SJCRH30 (cell line): ENCODE measurements at regions not wholly inside any gene's neighbourhood (a gene's known extent, or its start where the extent isn't known, plus 50 kb on each side); places are given as distances from the start of the nearest gene placed in this dataset.

ENCODE experiments used
- DNase-seq, 2 experiments: peaks; one replicate each; pipeline ENCODE4 v3.0.0-alpha.2; 2015 to 2020
- H3K27ac ChIP-seq: fragments of 250-450 bp; sonication (Bioruptor Pico); 2 replicates; pipeline ENCODE4 v1.5.1; 2020; ENCODE audit warnings: mild to moderate bottlenecking, moderate library complexity
- H3K27me3 ChIP-seq: fragments of 250-450 bp; sonication (Bioruptor Pico); 2 replicates; pipeline ENCODE4 v1.5.1; 2020; ENCODE audit warnings: mild to moderate bottlenecking, moderate library complexity
- H3K36me3 ChIP-seq: fragments of 250-450 bp; sonication (Bioruptor Pico); 2 replicates; pipeline ENCODE4 v1.5.1; 2020; ENCODE audit warnings: mild to moderate bottlenecking, moderate library complexity
- H3K4me1 ChIP-seq: fragments of 250-450 bp; sonication (Bioruptor Pico); 2 replicates; pipeline ENCODE4 v1.5.1; 2020; ENCODE audit warnings: mild to moderate bottlenecking, moderate library complexity
- H3K4me3 ChIP-seq: fragments of 250-450 bp; sonication (Bioruptor Pico); 2 replicates; pipeline ENCODE4 v1.5.1; 2020; ENCODE audit warnings: mild to moderate bottlenecking, moderate library complexity
- H3K9me3 ChIP-seq: fragments of 250-450 bp; sonication (Bioruptor Pico); replicated peaks from 2 replicates; pipeline ENCODE4 v1.5.1; 2020; ENCODE audit warnings: mild to moderate bottlenecking, moderate library complexity

- Histone ChIP-seq H3K4me1 (no peaks in the 10 kb centered on the region), H3K27me3 (no peaks in the 10 kb centered on the region), H3K4me3 (no peak overlapping the region), H3K27ac (no peak overlapping the region), H3K36me3 (no peaks in the 10 kb centered on the region), H3K9me3 (no peaks in the 10 kb centered on the region)
- no peak for DNase-seq
These were observed 230.5 kb downstream of the ETNK1 start for GRCh38 chr12:22855456-22855855.

GRCh38 chr12:22856178-22856577 lies 231.2 kb downstream of the ETNK1 start:
- no peak overlapping the region for H3K27ac ChIP-seq
- H3K27me3 ChIP-seq: no peaks in the 10 kb centered on the region
- H3K36me3 ChIP-seq: no peaks in the 10 kb centered on the region
- no peaks in the 10 kb centered on the region for H3K9me3 ChIP-seq
- no peak overlapping the region for H3K4me3 ChIP-seq
- DNase-seq: peak in 1 of 2 experiments; percentile 49
- no peaks in the 10 kb centered on the region for H3K4me1 ChIP-seq

DNA sequence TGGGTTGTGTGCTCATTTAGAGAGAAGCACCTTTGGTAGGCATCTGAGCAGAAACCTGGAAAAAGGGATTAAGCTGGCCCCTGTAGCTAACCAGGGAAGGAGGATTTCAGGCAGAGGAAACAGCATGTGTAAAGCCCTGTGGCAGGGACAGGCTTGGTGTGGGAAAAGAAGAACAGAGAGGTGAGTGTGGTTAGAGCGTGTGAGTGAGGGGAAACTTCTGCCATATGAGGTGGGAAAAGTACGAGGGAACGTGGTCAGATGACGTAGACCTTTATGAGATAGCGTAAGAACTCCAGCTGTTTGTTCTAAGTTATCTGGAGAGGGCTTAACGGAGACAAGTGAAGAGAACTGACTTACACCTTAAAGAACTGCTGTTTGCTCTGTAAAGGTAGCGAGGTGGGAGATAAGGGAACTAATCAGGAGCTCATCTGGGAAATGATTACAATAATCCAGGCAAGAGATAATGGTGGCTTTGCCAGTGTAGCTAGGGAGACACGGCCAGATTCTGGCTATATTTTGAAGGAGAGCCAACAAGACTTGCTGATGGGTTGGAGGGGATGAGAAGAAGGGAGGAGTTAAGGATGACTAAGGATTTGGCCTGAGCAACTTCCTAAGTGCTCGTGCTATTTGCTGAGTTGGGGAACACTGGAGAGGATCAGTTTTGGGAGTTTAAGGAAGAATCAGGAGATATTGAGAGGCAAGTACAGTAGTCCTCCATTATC lies 234.0 kb downstream of the ETNK1 start:
- H3K36me3 ChIP-seq: no peaks in the 10 kb centered on the region
- H3K9me3 ChIP-seq: no peaks in the 10 kb centered on the region
- no peak overlapping the region for H3K27ac ChIP-seq
- no peaks in the 10 kb centered on the region for H3K4me1 ChIP-seq
- H3K27me3 ChIP-seq: no peaks in the 10 kb centered on the region
- DNase-seq: no peak
- no peak overlapping the region for H3K4me3 ChIP-seq

- no peak overlapping the region for H3K4me3 ChIP-seq
- DNase-seq: no peak
- no peak overlapping the region for H3K27ac ChIP-seq
- H3K9me3 ChIP-seq: no peaks in the 10 kb centered on the region
- no peaks in the 10 kb centered on the region for H3K27me3 ChIP-seq
- H3K36me3 ChIP-seq: no peaks in the 10 kb centered on the region
- no peaks in the 10 kb centered on the region for H3K4me1 ChIP-seq
These were observed 236.0 kb downstream of the ETNK1 start for GRCh38 chr12:22860926-22861325.

DNA sequence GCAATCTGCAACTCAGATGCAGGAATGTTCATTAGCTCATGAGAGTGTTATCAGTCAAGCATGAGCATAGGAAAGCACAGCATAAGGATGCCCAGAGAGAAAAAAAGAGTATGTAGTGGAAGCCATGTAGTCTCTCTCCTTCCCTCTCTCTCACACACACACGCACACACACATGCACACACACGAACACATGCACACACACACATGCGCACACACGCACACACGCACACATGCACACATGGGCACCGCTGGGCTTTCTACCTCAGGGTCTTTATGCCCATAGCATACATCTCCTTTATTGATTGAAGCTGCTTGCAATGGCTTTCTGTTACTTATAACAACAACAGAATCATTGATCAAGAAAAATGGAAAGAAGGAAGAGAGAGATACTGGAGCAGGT lies 240.9 kb downstream of the ETNK1 start:
- H3K4me1 ChIP-seq: no peaks in the 10 kb centered on the region
- H3K4me3 ChIP-seq: no peak overlapping the region
- H3K36me3 ChIP-seq: no peaks in the 10 kb centered on the region
- DNase-seq: no peak
- H3K27me3 ChIP-seq: no peaks in the 10 kb centered on the region
- no peak overlapping the region for H3K27ac ChIP-seq
- H3K9me3 ChIP-seq: no peaks in the 10 kb centered on the region

DNA sequence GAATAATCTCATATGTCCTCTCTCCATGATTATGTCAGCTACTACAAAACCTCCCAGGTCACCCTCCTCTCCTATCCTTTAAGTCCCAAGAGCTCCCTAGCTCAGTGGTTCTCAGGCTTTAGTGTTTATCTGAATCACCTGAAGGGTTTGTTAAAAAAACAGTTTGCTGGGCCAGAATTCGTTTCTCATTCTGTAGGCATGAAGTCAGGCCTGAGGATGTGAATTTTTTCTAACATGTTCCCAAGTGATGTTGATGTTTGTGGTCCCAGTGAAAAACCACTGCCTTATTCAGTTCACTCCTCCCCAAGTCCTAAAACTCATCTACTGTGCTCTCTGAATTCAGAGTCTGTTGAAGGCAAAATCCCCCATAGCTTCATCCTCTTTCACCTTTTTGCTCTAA lies 241.4 kb downstream of the ETNK1 start:
- Histone ChIP-seq H3K36me3 (no peaks in the 10 kb centered on the region), H3K27ac (no peak overlapping the region), H3K9me3 (no peaks in the 10 kb centered on the region), H3K4me1 (no peaks in the 10 kb centered on the region), H3K27me3 (no peaks in the 10 kb centered on the region), H3K4me3 (no peak overlapping the region)
- no peak for DNase-seq

DNA sequence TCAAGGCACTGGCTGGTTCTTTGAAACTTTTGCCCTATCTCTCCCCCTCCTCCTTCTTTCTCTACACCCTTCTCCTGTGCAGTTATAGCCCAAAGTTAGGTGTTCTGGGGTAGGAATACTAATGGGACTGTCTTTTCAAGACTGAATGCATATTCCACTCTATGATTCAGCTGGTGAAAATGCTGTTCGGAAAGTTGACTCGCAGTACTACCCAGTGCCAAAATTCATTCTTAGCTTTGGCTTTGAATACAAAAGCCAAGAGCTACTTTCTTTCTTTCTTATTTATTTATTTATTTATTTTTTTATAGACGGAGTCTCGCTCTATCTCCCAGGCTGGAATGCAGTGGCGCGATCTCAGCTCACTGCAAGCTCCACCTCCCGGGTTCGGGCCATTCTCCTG lies 249.2 kb downstream of the ETNK1 start:
- no peaks in the 10 kb centered on the region for H3K4me1 ChIP-seq
- no peak overlapping the region for H3K27ac ChIP-seq
- no peaks in the 10 kb centered on the region for H3K27me3 ChIP-seq
- no peak for DNase-seq
- H3K9me3 ChIP-seq: no peaks in the 10 kb centered on the region
- no peak overlapping the region for H3K4me3 ChIP-seq
- H3K36me3 ChIP-seq: no peaks in the 10 kb centered on the region

GRCh38 chr12:22876262-22876661 lies 251.3 kb downstream of the ETNK1 start:
- DNase-seq: no peak
- H3K4me3 ChIP-seq: no peak overlapping the region
- no peaks in the 10 kb centered on the region for H3K4me1 ChIP-seq
- no peaks in the 10 kb centered on the region for H3K36me3 ChIP-seq
- no peak overlapping the region for H3K27ac ChIP-seq
- H3K27me3 ChIP-seq: no peaks in the 10 kb centered on the region
- H3K9me3 ChIP-seq: no peaks in the 10 kb centered on the region

- no peak for DNase-seq
- Histone ChIP-seq H3K9me3 (no peaks in the 10 kb centered on the region), H3K36me3 (no peaks in the 10 kb centered on the region), H3K4me1 (no peaks in the 10 kb centered on the region), H3K4me3 (no peak overlapping the region), H3K27ac (no peak overlapping the region), H3K27me3 (no peaks in the 10 kb centered on the region)
These were observed 254.2 kb downstream of the ETNK1 start for GRCh38 chr12:22879203-22879602.

DNA sequence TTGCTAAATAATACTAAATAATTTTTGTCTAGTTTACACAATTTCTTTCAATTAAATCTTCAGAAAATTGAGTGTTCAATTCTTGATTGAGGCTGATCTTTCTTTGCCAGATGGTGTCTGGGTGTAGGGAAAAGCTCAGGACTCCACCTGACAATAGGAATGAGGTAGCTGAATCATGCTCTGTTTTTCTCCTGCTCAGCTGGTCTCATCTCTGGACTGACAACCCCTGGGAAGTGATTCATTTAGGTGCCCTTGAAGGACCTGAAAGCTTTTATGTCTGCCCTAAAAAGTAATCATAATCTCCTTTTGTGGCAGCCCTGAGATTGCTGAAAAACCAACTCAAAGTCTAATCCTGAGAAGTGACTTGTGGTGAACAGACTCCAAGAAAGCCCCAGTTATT lies 255.4 kb downstream of the ETNK1 start:
- Histone ChIP-seq H3K36me3 (no peaks in the 10 kb centered on the region), H3K9me3 (no peaks in the 10 kb centered on the region), H3K27me3 (no peaks in the 10 kb centered on the region), H3K4me3 (no peak overlapping the region), H3K27ac (no peak overlapping the region), H3K4me1 (no peaks in the 10 kb centered on the region)
- no peak for DNase-seq

DNA sequence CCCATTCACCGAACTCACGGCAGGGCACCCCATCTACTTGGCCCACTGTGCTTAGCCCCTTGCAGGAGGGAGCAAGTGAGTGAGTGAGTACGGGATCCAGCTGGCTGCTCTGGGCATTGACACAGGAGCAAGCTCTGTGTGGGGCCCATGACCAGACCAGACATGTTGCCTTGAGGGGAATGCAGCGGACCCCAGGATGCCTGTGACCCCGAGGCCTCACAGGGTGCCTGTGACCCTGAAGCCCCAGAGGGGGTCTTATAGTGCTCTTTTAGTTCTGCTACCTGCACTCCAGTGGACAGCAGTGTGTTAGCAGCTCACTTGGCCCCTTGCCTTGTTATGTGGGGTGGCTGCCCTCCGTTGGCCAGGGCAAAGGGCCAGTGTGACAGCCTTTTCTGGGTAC lies 255.8 kb downstream of the ETNK1 start:
- Histone ChIP-seq H3K4me1 (no peaks in the 10 kb centered on the region), H3K9me3 (no peaks in the 10 kb centered on the region), H3K4me3 (no peak overlapping the region), H3K36me3 (no peaks in the 10 kb centered on the region), H3K27ac (no peak overlapping the region), H3K27me3 (no peaks in the 10 kb centered on the region)
- DNase-seq: no peak

DNA sequence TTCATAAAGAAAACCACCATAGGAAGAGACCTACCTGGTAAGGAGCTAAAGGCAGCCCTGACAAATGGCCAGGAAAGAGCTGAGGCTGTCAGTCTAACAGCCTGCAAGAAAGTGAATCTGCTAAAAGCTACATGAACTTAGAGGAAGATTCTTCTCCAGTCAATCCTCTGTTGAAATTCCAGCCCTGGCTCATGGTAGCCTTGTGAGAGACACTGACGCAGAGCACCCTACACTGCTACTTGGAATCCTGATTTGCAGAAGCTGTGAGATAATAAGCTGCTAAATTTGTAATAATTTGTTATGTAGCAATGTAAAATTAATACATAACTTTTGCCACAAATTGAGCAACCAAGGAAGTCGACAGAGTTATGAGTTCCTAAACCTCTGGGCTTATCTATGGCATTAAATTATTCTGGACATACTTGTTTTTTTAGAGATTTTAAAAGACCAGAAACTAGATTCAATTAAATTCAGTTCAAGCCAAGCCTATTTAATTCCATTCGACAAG lies 257.0 kb downstream of the ETNK1 start:
- no peaks in the 10 kb centered on the region for H3K9me3 ChIP-seq
- no peaks in the 10 kb centered on the region for H3K4me1 ChIP-seq
- no peak overlapping the region for H3K27ac ChIP-seq
- H3K27me3 ChIP-seq: no peaks in the 10 kb centered on the region
- no peak for DNase-seq
- no peak overlapping the region for H3K4me3 ChIP-seq
- no peaks in the 10 kb centered on the region for H3K36me3 ChIP-seq

GRCh38 chr12:22882559-22882958 lies 257.6 kb downstream of the ETNK1 start:
- no peaks in the 10 kb centered on the region for H3K9me3 ChIP-seq

DNA sequence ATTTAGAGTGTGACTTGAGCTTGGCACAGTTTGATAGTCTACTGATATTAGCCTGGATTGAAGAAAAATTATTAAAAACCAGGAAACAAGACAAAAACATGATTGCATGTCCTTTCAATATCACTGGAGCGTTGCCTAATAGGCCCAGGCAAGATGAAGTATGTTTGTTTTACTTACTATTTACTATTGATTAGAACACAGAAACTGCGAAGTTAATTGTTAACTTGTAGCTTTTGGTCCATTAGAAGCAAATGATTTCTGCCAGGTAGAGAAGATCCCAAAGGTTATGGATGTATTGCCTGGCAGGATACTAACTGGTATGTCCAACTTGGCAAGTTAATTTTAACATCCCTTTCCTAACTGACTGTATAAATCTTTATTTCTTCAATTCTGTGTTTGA lies 268.9 kb downstream of the ETNK1 start:
- H3K27me3 ChIP-seq: no peaks in the 10 kb centered on the region
- H3K36me3 ChIP-seq: no peaks in the 10 kb centered on the region
- H3K9me3 ChIP-seq: no peaks in the 10 kb centered on the region
- H3K4me1 ChIP-seq: no peaks in the 10 kb centered on the region
- H3K27ac ChIP-seq: no peak overlapping the region
- DNase-seq: no peak
- H3K4me3 ChIP-seq: no peak overlapping the region

More at GRCh38 chr12:22882559-22882958, 257.6 kb downstream of the ETNK1 start:
- Histone ChIP-seq H3K4me3 (no peak overlapping the region), H3K4me1 (no peaks in the 10 kb centered on the region), H3K27me3 (no peaks in the 10 kb centered on the region), H3K36me3 (no peaks in the 10 kb centered on the region), H3K27ac (no peak overlapping the region)
- DNase-seq: no peak

GRCh38 chr12:22899184-22899583 lies 274.2 kb downstream of the ETNK1 start:
- Histone ChIP-seq H3K4me3 (no peak overlapping the region), H3K9me3 (no peaks in the 10 kb centered on the region), H3K4me1 (no peaks in the 10 kb centered on the region), H3K27ac (no peak overlapping the region), H3K36me3 (no peaks in the 10 kb centered on the region), H3K27me3 (no peaks in the 10 kb centered on the region)
- DNase-seq: no peak

GRCh38 chr12:22900401-22900800 lies 275.4 kb downstream of the ETNK1 start:
- Histone ChIP-seq H3K4me1 (no peaks in the 10 kb centered on the region), H3K36me3 (no peaks in the 10 kb centered on the region), H3K4me3 (no peak overlapping the region), H3K27me3 (no peaks in the 10 kb centered on the region), H3K27ac (no peak overlapping the region), H3K9me3 (no peaks in the 10 kb centered on the region)
- no peak for DNase-seq
